HEK293 (cell line): ENCODE measurements at regions not wholly inside any gene's neighbourhood (a gene's known extent, or its start where the extent isn't known, plus 50 kb on each side); places are given as distances from the start of the nearest gene placed in this dataset.

ENCODE experiments used
- MZF1 ChIP-seq: fragments of 450-650 bp; formaldehyde crosslinking; IDR thresholded peaks from 2 replicates; pipeline ENCODE4 v1.5.1; 2017; ENCODE audit warnings: missing biosample characterization, missing genetic modification characterization, borderline replicate concordance
- YY1 ChIP-seq: fragments of 450-650 bp; formaldehyde crosslinking; IDR thresholded peaks from 2 replicates; pipeline ENCODE4 v1.5.1; 2018; ENCODE audit warnings: missing biosample characterization, missing genetic modification characterization
- ZIC2 ChIP-seq: fragments of 450-650 bp; formaldehyde crosslinking; IDR thresholded peaks from 2 replicates; pipeline ENCODE4 v1.5.1; 2016; ENCODE audit warnings: missing biosample characterization, missing genetic modification characterization
- ZNF121 ChIP-seq: fragments of 450-650 bp; formaldehyde crosslinking; IDR thresholded peaks from 2 replicates; pipeline ENCODE4 v1.5.1; 2016; ENCODE audit warnings: missing biosample characterization, missing genetic modification characterization
- ZNF169 ChIP-seq: fragments of 450-650 bp; formaldehyde crosslinking; IDR thresholded peaks from 2 replicates; pipeline ENCODE4 v1.5.1; 2016; ENCODE audit warnings: missing biosample characterization, missing genetic modification characterization
- ZNF24 ChIP-seq: fragments of 450-650 bp; formaldehyde crosslinking; IDR thresholded peaks from 2 replicates; pipeline ENCODE4 v1.5.1; 2016; ENCODE audit warnings: missing biosample characterization, missing genetic modification characterization
- ZNF501 ChIP-seq: fragments of 450-650 bp; formaldehyde crosslinking; IDR thresholded peaks from 2 replicates; pipeline ENCODE4 v1.5.1; 2016; ENCODE audit warnings: missing biosample characterization, missing genetic modification characterization
- ZNF548 ChIP-seq: fragments of 450-650 bp; formaldehyde crosslinking; IDR thresholded peaks from 2 replicates; pipeline ENCODE4 v1.5.1; 2016; ENCODE audit warnings: missing biosample characterization, missing genetic modification characterization
- ZNF785 ChIP-seq: fragments of 450-650 bp; formaldehyde crosslinking; IDR thresholded peaks from 2 replicates; pipeline ENCODE4 v1.5.1; 2016; ENCODE audit warnings: missing biosample characterization, missing genetic modification characterization
- ZNF843 ChIP-seq: fragments of 450-650 bp; formaldehyde crosslinking; IDR thresholded peaks from 2 replicates; pipeline ENCODE4 v1.5.1; 2016; ENCODE audit warnings: missing biosample characterization, missing genetic modification characterization
- TF ChIP-seq, protein P1 (sequence below): fragments of 450-650 bp; formaldehyde crosslinking; IDR thresholded peaks from 2 replicates; pipeline ENCODE4 v1.5.1; 2016; ENCODE audit warnings: missing biosample characterization, missing genetic modification characterization
- TF ChIP-seq, protein P2 (sequence below): fragments of 450-650 bp; formaldehyde crosslinking; IDR thresholded peaks from 2 replicates; pipeline ENCODE4 v1.5.1; 2016; ENCODE audit warnings: missing biosample characterization, missing genetic modification characterization
- TF ChIP-seq, protein P3 (sequence below): fragments of 450-650 bp; formaldehyde crosslinking; IDR thresholded peaks from 2 replicates; pipeline ENCODE4 v1.5.1; 2016; ENCODE audit warnings: missing biosample characterization, missing genetic modification characterization
- TF ChIP-seq, protein P4 (sequence below): IDR thresholded peaks from 2 replicates; pipeline ENCODE4 v1.6.1; 2011; ENCODE audit warnings: mild to moderate bottlenecking, low read depth, low read length, borderline replicate concordance

DNA sequence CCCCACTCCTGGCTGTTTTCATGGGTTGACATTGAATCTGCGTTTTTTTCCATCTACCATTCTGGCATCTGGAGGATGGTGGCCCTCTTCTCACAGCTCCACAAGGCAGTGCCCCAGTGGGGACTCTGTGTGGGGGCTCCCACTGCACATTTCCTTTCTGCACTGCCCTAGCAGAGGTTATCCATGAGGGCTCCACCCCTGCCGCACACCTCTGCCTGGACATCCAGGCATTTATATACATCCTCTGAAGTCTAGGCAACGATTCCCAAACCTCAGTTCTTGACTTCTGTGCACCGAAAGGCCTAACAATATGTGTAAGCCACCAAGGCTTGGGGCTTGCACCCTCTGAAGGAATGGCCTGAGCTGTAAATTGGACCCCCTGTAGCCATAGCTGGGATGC, 147.9 kb upstream of the FMN2 start:
- TF ChIP-seq, protein P1, sequence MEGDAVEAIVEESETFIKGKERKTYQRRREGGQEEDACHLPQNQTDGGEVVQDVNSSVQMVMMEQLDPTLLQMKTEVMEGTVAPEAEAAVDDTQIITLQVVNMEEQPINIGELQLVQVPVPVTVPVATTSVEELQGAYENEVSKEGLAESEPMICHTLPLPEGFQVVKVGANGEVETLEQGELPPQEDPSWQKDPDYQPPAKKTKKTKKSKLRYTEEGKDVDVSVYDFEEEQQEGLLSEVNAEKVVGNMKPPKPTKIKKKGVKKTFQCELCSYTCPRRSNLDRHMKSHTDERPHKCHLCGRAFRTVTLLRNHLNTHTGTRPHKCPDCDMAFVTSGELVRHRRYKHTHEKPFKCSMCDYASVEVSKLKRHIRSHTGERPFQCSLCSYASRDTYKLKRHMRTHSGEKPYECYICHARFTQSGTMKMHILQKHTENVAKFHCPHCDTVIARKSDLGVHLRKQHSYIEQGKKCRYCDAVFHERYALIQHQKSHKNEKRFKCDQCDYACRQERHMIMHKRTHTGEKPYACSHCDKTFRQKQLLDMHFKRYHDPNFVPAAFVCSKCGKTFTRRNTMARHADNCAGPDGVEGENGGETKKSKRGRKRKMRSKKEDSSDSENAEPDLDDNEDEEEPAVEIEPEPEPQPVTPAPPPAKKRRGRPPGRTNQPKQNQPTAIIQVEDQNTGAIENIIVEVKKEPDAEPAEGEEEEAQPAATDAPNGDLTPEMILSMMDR (tag by site-specific recombination), result no peak
- no peak for TF ChIP-seq ZNF843 (tag by site-specific recombination)
- TF ChIP-seq, protein P2, sequence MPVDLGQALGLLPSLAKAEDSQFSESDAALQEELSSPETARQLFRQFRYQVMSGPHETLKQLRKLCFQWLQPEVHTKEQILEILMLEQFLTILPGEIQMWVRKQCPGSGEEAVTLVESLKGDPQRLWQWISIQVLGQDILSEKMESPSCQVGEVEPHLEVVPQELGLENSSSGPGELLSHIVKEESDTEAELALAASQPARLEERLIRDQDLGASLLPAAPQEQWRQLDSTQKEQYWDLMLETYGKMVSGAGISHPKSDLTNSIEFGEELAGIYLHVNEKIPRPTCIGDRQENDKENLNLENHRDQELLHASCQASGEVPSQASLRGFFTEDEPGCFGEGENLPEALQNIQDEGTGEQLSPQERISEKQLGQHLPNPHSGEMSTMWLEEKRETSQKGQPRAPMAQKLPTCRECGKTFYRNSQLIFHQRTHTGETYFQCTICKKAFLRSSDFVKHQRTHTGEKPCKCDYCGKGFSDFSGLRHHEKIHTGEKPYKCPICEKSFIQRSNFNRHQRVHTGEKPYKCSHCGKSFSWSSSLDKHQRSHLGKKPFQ (tag by site-specific recombination), result no peak
- TF ChIP-seq ZNF501, result no peak
- TF ChIP-seq, protein P3, sequence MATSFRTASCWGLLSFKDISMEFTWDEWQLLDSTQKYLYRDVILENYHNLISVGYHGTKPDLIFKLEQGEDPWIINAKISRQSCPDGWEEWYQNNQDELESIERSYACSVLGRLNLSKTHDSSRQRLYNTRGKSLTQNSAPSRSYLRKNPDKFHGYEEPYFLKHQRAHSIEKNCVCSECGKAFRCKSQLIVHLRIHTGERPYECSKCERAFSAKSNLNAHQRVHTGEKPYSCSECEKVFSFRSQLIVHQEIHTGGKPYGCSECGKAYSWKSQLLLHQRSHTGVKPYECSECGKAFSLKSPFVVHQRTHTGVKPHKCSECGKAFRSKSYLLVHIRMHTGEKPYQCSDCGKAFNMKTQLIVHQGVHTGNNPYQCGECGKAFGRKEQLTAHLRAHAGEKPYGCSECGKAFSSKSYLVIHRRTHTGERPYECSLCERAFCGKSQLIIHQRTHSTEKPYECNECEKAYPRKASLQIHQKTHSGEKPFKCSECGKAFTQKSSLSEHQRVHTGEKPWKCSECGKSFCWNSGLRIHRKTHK (tag by site-specific recombination), result no peak
- no peak for TF ChIP-seq ZNF169 (tag by site-specific recombination)
- TF ChIP-seq ZNF24 (tag by site-specific recombination), result no peak
- TF ChIP-seq ZIC2, result no peak
- TF ChIP-seq ZNF548, result no peak
- TF ChIP-seq YY1, result no peak
- no peak for TF ChIP-seq ZNF121 (tag by site-specific recombination)
- TF ChIP-seq MZF1 (tag by site-specific recombination), result no peak
- TF ChIP-seq, protein P4, sequence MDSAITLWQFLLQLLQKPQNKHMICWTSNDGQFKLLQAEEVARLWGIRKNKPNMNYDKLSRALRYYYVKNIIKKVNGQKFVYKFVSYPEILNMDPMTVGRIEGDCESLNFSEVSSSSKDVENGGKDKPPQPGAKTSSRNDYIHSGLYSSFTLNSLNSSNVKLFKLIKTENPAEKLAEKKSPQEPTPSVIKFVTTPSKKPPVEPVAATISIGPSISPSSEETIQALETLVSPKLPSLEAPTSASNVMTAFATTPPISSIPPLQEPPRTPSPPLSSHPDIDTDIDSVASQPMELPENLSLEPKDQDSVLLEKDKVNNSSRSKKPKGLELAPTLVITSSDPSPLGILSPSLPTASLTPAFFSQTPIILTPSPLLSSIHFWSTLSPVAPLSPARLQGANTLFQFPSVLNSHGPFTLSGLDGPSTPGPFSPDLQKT, result no peak
- TF ChIP-seq ZNF785 (tag by site-specific recombination), result no peak
